Psoas muscle (tissue), 7 donors: ENCODE measurements at regions not wholly inside any gene's neighbourhood (a gene's known extent, or its start where the extent isn't known, plus 50 kb on each side); places are given as distances from the start of the nearest gene placed in this dataset.
A peak's percentile ranks its signal among the peaks of the same experiment; 100 is the strongest.

Experiments used
- ATAC-seq, 4 donors: fragments of 200-7000 bp; cut with Tn5 transposase; one replicate each; pipeline ENCODE4 v1.9.1; 2020; ENCODE audit warnings: moderate library complexity in 3 of 4, mild to moderate bottlenecking in 2 of 4
- DNase-seq, 2 donors: peaks; one replicate each; pipeline ENCODE4 v3.0.0-alpha.2; 2020
- H3K27ac ChIP-seq: fragments of 200-600 bp; one replicate; pipeline ENCODE4 v1.8.0; 2022
- H3K27me3 ChIP-seq, 3 donors: fragments of 200-600 bp in 1 of 3; one replicate each; pipeline versions ENCODE4 v1.6.1 to v1.8.0; 2013 to 2022; ENCODE audit warnings: low read length in 2 of 3, mild to moderate bottlenecking in 2 of 3, moderate library complexity in 1 of 3; ENCODE audit not compliant: insufficient read depth in 3 of 3
- H3K36me3 ChIP-seq, 2 donors: fragments of 200-600 bp in 1 of 2; one replicate each; pipeline versions ENCODE4 v1.6.1 to v1.8.0; 2013 to 2022; ENCODE audit warnings: low read depth in 1 of 2, mild to moderate bottlenecking in 1 of 2, moderate library complexity in 1 of 2; ENCODE audit not compliant: insufficient read depth in 1 of 2
- H3K4me1 ChIP-seq: fragments of 200-600 bp; one replicate; pipeline ENCODE4 v1.8.0; 2022
- H3K4me3 ChIP-seq: fragments of 200-600 bp; one replicate; pipeline ENCODE4 v1.8.0; 2022; ENCODE audit warnings: mild to moderate bottlenecking
- H3K9me3 ChIP-seq: fragments of 200-600 bp; one replicate; pipeline ENCODE4 v1.8.0; 2022
- WGBS, 3 donors: extraction: QIAGEN DNeasy Blood & Tissue Kit; methylation state at CpG; one replicate each; pipeline versions ENCODE4 v1.1.6 to v1.1.7; 2013; 5-methylcytosine and 5-hydroxymethylcytosine counted together
- intact Hi-C, 2 donors: fragments of 100-400 bp; cut with DNase I; formaldehyde crosslinking; loops; one replicate each; pipeline versions ENCODE4 v1.11.0 to v1.14.2; 2022
- TF ChIP-seq, protein P1 (sequence below): fragments of 200-600 bp; IDR thresholded peaks from one replicate; pipeline ENCODE4 v1.8.0; 2022; ENCODE audit warnings: antibody characterized with exemption
- donor health status: healthy with polysubstance abuse.
- donor health status: DM: no; HTN: no; CAD: no; lungs with moderate emphysema.
- donor health status: Bipolar disorder and iron deficiency.
- donor health status: healthy.
- donor health status: DM: yes; HTN: yes; CAD: no.
- donor health status: DM: no; HTN: no; CAD: no.
- donor health status: DM: yes; HTN: yes; CAD: no.

DNA sequence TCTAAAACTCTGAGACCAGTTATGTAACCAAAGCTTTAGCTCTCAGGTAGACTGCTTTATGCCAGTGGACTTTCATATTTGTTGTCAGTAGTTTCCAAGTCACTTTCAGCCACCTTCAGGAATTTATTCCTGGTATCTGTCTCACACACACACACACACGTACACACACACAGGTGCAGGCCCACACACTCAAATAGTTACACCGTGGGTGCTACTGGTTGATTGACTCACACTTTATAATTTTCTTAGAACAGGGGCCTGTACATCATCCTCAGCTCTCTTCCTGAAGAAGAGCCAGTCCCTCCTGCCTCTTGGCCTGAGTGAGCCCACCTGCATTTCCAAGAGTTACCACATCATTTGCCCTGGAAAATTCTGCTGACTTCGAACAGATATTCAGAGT, 555.2 kb downstream of the SOX6 start:
- DNase-seq (no peak), ATAC-seq (no peak)
- H3K27me3 ChIP-seq: no peaks in the 10 kb centered on the region
- intact Hi-C loops: no loop called here
- H3K4me3 ChIP-seq: no peak overlapping the region
- H3K4me1 ChIP-seq: no peaks in the 10 kb centered on the region
- TF ChIP-seq, protein P1, sequence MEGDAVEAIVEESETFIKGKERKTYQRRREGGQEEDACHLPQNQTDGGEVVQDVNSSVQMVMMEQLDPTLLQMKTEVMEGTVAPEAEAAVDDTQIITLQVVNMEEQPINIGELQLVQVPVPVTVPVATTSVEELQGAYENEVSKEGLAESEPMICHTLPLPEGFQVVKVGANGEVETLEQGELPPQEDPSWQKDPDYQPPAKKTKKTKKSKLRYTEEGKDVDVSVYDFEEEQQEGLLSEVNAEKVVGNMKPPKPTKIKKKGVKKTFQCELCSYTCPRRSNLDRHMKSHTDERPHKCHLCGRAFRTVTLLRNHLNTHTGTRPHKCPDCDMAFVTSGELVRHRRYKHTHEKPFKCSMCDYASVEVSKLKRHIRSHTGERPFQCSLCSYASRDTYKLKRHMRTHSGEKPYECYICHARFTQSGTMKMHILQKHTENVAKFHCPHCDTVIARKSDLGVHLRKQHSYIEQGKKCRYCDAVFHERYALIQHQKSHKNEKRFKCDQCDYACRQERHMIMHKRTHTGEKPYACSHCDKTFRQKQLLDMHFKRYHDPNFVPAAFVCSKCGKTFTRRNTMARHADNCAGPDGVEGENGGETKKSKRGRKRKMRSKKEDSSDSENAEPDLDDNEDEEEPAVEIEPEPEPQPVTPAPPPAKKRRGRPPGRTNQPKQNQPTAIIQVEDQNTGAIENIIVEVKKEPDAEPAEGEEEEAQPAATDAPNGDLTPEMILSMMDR: no peak
- 71 to 90% (median 79%) methylated on average over 3 of the region's 3 CpGs for WGBS, 3 donors
- H3K27ac ChIP-seq: no peak overlapping the region
- H3K9me3 ChIP-seq: no peaks in the 10 kb centered on the region
- no peaks in the 10 kb centered on the region for H3K36me3 ChIP-seq

DNA sequence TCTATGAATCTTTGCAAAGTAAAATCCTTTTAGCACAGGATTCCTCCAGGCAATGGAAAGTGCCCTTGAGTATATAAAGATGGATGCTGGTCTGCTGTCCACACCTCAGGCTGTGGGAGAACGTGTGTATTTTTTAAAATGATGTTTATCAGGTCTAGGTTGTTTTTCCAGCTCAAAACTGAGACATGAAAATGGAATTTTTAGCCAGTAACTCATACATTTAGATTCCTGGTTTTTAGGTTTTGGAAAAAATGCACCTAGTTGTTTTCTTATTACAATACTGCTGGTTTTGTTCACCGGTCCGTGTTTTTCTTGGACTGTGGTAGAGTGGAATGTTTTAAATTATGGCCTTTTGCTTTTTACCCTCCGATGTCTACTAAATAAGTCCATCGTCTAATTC, 554.7 kb downstream of the SOX6 start:
- no peak overlapping the region for H3K27ac ChIP-seq
- H3K4me3 ChIP-seq: no peak overlapping the region
- no peaks in the 10 kb centered on the region for H3K4me1 ChIP-seq
- no peak for DNase-seq
- TF ChIP-seq, protein P1: no peak
- WGBS, 3 donors: 59 to 77% (median 60%) methylated on average over 5 of the region's 5 CpGs
- no peaks in the 10 kb centered on the region for H3K9me3 ChIP-seq
- ATAC-seq: no peak
- intact Hi-C loops: no loop called here
- no peaks in the 10 kb centered on the region for H3K36me3 ChIP-seq
- no peaks in the 10 kb centered on the region for H3K27me3 ChIP-seq

DNA sequence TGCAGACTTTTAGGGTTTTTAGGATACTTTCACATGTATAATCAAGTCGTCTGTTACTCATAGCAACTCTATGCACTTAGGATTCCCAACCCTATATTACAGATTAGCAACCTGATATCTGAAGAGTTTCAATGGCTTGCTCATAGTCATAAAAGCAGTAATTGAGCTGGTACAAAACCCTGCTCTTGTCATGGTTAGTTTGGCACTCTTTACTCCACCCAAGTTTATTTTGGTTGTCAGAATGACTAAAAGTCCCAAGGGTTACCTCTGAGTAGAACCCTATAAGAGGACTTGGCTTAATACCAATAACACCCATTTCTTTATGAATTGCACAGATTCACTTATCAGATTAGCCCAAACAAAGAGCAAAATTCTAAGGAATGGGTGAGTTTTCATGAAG, 550.6 kb downstream of the SOX6 start:
- H3K4me1 ChIP-seq: no peaks in the 10 kb centered on the region
- ATAC-seq: peak in 3 of 4 donors; percentile 61 to 74 (median 67)
- no peak overlapping the region for H3K4me3 ChIP-seq
- no peak overlapping the region for H3K27ac ChIP-seq
- no peaks in the 10 kb centered on the region for H3K27me3 ChIP-seq
- no peaks in the 10 kb centered on the region for H3K9me3 ChIP-seq
- intact Hi-C loops: no loop called here
- TF ChIP-seq, protein P1: no peak
- no peaks in the 10 kb centered on the region for H3K36me3 ChIP-seq
- no peak for DNase-seq
- WGBS, 3 donors: 65 to 91% (median 67%) methylated on average over 1 of the region's 1 CpG

DNA sequence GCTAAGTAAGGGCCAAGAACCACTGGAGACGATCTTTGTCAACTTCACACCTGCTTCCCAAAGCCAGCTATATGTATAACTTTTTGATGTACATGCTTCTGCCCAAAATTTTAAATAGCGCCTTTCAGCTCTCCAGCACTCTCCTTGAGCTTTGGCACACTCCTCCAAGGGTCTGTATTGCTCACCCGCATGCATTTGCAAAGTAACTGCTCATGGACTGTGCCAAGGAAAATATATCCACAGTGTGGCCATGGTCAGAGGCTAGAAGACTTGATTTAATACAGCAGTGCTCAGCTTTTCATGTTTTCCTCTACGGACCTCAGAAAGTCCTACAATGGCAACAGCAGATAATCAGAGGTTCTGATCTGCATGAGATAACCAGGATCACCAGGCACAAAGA, 550.1 kb downstream of the SOX6 start:
- no peak for ATAC-seq
- no peak for DNase-seq
- Histone ChIP-seq H3K27ac (no peak overlapping the region), H3K27me3 (no peaks in the 10 kb centered on the region), H3K4me1 (no peaks in the 10 kb centered on the region), H3K36me3 (no peaks in the 10 kb centered on the region), H3K4me3 (no peak overlapping the region), H3K9me3 (no peaks in the 10 kb centered on the region)
- TF ChIP-seq, protein P1: no peak
- intact Hi-C loops: no loop called here
- WGBS, 3 donors: 94 to 99% (median 96%) methylated on average over 4 of the region's 4 CpGs

DNA sequence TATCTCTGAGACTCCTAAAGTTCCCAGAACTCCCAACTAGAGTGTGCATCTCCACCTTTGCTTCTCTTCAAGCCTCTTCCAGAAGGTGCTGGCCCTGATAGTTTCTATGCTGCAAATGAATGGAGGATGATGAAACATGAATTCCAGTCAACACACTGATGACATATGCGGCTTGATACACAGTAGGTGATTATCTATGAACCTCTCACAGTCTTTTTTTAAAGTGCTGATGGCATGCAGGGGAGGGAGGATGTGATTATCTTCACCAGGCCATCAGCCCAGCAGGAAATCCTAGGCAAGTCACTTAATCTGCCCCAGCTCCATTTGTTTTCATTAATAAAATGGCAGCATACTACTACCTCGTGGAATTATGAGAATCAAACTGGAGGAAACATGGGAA, 548.5 kb downstream of the SOX6 start:
- DNase-seq: no peak
- Histone ChIP-seq H3K27ac (no peak overlapping the region), H3K4me3 (no peak overlapping the region), H3K9me3 (no peaks in the 10 kb centered on the region), H3K4me1 (no peaks in the 10 kb centered on the region), H3K27me3 (no peaks in the 10 kb centered on the region), H3K36me3 (no peaks in the 10 kb centered on the region)
- ATAC-seq: peak in 3 of 4 donors; percentile 44 to 85 (median 65)
- TF ChIP-seq, protein P1: no peak
- intact Hi-C loops: no loop called here
- 69 to 83% (median 74%) methylated on average over 2 of the region's 2 CpGs for WGBS, 3 donors
